ENCODE measurements at regions not wholly inside any gene's neighbourhood (a gene's known extent, or its start where the extent isn't known, plus 50 kb on each side); places are given as distances from the start of the nearest gene placed in this dataset.

DNA sequence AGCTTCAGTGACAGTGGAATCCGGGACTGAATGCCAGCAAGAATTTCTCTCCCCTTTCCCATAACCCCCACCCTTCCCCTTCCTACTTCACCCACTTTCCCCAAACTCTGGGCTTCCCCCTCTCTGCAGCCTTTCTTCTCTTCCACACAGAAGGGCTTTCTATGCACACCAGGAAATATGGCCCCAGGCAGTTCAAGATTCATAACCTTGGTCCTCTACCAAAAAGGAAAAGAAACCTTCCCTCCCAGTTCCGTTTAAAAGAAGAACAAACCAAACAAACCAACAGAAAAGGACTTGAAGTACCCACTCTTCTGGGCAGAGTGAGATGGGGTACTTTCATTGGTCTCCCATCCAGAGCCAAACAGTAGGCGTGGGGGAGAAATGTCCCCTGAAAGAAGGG, 68.8 kb upstream of the ABHD2 start:
- H3K4me3 ChIP-seq (ENCODE audit: low read depth, low read length) = no peak overlapping the region
- TF ChIP-seq ZNF114 (tag by site-specific recombination; IDR thresholded peaks at IDR 0.05) = no peak
- TF ChIP-seq, protein P1, sequence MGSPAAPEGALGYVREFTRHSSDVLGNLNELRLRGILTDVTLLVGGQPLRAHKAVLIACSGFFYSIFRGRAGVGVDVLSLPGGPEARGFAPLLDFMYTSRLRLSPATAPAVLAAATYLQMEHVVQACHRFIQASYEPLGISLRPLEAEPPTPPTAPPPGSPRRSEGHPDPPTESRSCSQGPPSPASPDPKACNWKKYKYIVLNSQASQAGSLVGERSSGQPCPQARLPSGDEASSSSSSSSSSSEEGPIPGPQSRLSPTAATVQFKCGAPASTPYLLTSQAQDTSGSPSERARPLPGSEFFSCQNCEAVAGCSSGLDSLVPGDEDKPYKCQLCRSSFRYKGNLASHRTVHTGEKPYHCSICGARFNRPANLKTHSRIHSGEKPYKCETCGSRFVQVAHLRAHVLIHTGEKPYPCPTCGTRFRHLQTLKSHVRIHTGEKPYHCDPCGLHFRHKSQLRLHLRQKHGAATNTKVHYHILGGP (tag by site-specific recombination; IDR thresholded peaks at IDR 0.05) = 0 out of 2 replicates have a peak, but pooled peaks have one; percentile 46
- TF ChIP-seq PRDM1 (tag by site-specific recombination; IDR thresholded peaks at IDR 0.05) = peak; percentile 47; the same call in 1 of the 2 replicates
- TF ChIP-seq, protein P2, sequence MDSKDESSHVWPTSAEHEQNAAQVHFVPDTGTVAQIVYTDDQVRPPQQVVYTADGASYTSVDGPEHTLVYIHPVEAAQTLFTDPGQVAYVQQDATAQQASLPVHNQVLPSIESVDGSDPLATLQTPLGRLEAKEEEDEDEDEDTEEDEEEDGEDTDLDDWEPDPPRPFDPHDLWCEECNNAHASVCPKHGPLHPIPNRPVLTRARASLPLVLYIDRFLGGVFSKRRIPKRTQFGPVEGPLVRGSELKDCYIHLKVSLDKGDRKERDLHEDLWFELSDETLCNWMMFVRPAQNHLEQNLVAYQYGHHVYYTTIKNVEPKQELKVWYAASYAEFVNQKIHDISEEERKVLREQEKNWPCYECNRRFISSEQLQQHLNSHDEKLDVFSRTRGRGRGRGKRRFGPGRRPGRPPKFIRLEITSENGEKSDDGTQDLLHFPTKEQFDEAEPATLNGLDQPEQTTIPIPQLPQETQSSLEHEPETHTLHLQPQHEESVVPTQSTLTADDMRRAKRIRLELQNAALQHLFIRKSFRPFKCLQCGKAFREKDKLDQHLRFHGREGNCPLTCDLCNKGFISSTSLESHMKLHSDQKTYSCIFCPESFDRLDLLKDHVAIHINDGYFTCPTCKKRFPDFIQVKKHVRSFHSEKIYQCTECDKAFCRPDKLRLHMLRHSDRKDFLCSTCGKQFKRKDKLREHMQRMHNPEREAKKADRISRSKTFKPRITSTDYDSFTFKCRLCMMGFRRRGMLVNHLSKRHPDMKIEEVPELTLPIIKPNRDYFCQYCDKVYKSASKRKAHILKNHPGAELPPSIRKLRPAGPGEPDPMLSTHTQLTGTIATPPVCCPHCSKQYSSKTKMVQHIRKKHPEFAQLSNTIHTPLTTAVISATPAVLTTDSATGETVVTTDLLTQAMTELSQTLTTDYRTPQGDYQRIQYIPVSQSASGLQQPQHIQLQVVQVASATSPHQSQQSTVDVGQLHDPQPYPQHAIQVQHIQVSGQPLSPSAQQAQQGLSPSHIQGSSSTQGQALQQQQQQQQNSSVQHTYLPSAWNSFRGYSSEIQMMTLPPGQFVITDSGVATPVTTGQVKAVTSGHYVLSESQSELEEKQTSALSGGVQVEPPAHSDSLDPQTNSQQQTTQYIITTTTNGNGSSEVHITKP (tag by site-specific recombination; IDR thresholded peaks at IDR 0.05) = no peak
- TF ChIP-seq, protein P3, sequence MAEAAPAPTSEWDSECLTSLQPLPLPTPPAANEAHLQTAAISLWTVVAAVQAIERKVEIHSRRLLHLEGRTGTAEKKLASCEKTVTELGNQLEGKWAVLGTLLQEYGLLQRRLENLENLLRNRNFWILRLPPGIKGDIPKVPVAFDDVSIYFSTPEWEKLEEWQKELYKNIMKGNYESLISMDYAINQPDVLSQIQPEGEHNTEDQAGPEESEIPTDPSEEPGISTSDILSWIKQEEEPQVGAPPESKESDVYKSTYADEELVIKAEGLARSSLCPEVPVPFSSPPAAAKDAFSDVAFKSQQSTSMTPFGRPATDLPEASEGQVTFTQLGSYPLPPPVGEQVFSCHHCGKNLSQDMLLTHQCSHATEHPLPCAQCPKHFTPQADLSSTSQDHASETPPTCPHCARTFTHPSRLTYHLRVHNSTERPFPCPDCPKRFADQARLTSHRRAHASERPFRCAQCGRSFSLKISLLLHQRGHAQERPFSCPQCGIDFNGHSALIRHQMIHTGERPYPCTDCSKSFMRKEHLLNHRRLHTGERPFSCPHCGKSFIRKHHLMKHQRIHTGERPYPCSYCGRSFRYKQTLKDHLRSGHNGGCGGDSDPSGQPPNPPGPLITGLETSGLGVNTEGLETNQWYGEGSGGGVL (tag by site-specific recombination; IDR thresholded peaks at IDR 0.05) = peak; percentile 45
- TF ChIP-seq, protein P4, sequence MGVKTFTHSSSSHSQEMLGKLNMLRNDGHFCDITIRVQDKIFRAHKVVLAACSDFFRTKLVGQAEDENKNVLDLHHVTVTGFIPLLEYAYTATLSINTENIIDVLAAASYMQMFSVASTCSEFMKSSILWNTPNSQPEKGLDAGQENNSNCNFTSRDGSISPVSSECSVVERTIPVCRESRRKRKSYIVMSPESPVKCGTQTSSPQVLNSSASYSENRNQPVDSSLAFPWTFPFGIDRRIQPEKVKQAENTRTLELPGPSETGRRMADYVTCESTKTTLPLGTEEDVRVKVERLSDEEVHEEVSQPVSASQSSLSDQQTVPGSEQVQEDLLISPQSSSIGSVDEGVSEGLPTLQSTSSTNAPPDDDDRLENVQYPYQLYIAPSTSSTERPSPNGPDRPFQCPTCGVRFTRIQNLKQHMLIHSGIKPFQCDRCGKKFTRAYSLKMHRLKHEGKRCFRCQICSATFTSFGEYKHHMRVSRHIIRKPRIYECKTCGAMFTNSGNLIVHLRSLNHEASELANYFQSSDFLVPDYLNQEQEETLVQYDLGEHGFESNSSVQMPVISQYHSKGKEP (tag by site-specific recombination; IDR thresholded peaks at IDR 0.05) = no peak
- TF ChIP-seq, protein P5, sequence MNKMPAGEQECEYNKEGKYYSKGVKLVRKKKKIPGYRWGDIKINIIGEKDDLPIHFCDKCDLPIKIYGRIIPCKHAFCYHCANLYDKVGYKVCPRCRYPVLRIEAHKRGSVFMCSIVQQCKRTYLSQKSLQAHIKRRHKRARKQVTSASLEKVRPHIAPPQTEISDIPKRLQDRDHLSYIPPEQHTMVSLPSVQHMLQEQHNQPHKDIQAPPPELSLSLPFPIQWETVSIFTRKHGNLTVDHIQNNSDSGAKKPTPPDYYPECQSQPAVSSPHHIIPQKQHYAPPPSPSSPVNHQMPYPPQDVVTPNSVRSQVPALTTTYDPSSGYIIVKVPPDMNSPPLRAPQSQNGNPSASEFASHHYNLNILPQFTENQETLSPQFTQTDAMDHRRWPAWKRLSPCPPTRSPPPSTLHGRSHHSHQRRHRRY (tag by site-specific recombination; IDR thresholded peaks at IDR 0.05) = no peak
- no peak for TF ChIP-seq GLIS2 (tag by site-specific recombination; IDR thresholded peaks at IDR 0.05)
- TF ChIP-seq ZSCAN4 (tag by site-specific recombination; IDR thresholded peaks at IDR 0.05) = no peak
- no peak for TF ChIP-seq MZF1 (tag by site-specific recombination; IDR thresholded peaks at IDR 0.05; ENCODE audit: borderline replicate concordance)
- no peak for TF ChIP-seq ZNF211 (tag by site-specific recombination; IDR thresholded peaks at IDR 0.05; ENCODE audit: low read depth)
- no peak for TF ChIP-seq ZNF837 (tag by site-specific recombination; IDR thresholded peaks at IDR 0.05)
- no peak for TF ChIP-seq ZNF37A (tag by site-specific recombination; IDR thresholded peaks at IDR 0.05)
- TF ChIP-seq ZNF2 (tag by site-specific recombination; IDR thresholded peaks at IDR 0.05) = no peak
- TF ChIP-seq BCL11B (tag by site-specific recombination; IDR thresholded peaks at IDR 0.05; ENCODE audit: low read depth) = no peak
- TF ChIP-seq ZBTB21 (tag by site-specific recombination; IDR thresholded peaks at IDR 0.05) = no peak
- no peak for TF ChIP-seq ZNF654 (tag by site-specific recombination; IDR thresholded peaks at IDR 0.05; ENCODE audit: low read depth)
- TF ChIP-seq ZNF596 (tag by site-specific recombination; IDR thresholded peaks at IDR 0.05) = no peak
- no peak for TF ChIP-seq ZNF274 (IDR thresholded peaks at IDR 0.05; ENCODE audit: low read length)
- no peak for TF ChIP-seq ZNF274 (tag by site-specific recombination; IDR thresholded peaks at IDR 0.05; ENCODE audit: borderline replicate concordance)
- TF ChIP-seq ZNF623 (tag by site-specific recombination; IDR thresholded peaks at IDR 0.05) = no peak
- ChIA-PET CTCF (interaction anchor here (1.8 to 6.0 kb wide), 2 partner anchors 115 to 153 kb away, joined by 6 to 65 read pairs; no protein-coding TSS in a partner anchor), POLR2A (no interaction called here)
- H3K36me3 ChIP-seq (ENCODE audit: control insufficient read depth in 2 of 2, insufficient read depth in 1 of 2, low read length in 2 of 2) = no peaks in the 10 kb centered on the region
- H3K9me3 ChIP-seq (ENCODE audit: control insufficient read depth, insufficient read depth, low read depth, low read length) = no peaks in the 10 kb centered on the region
- H3K4me1 ChIP-seq (ENCODE audit: control insufficient read depth, insufficient read depth, low read length) = no peaks in the 10 kb centered on the region
- H3K27ac ChIP-seq (ENCODE audit: extremely low read depth, low read depth, low read length) = no peak overlapping the region

Measured in HEK293 (cell line).